IPS-NIHi7 (cell line): ENCODE measurements at regions not wholly inside any gene's neighbourhood (a gene's known extent, or its start where the extent isn't known, plus 50 kb on each side); places are given as distances from the start of the nearest gene placed in this dataset.

ENCODE experiments used
- DNase-seq: peaks from one replicate; pipeline ENCODE4 v3.0.0; 2012; ENCODE audit warnings: mixed read lengths; ENCODE audit errors: extremely low spot score

DNA sequence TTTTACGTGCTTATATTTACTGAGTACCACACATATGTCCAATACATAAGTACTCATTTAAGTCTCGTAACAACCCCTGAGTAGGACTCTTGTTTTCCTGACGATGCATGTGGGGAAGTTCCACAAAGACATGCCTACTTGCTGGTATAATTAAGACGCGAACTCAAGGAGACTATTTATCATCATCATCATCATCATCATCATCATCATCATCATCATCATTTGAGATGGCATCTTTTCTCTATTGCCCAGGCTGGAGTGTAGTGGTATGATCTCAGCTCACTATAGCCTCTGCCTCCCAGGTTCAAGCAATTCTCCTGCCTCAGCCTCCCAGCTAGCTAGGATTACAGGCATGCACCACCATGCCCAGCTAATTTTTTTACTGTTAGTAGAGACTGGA, 809.9 kb upstream of the EEF2KMT start:
- DNase-seq = no peak

DNA sequence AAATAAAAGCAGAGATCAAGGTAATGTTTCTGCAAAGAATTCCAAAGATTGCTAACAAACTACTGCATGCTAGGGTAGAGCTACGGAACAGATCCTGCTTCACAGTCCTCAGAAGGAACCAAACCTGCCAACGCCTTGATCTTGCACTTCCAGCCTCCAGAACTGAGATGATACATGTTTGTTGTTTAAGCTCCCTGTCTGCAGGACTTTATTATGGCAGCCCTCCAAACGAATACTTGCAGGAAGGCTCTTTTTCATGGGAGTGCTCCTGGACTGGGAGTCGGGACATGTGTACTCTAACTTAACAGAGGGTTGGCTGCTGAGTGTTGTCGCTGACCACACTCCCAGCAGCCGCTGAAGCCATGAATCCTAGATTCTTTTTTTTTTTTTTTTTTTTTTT, 808.8 kb upstream of the EEF2KMT start:
- DNase-seq = no peak

DNA sequence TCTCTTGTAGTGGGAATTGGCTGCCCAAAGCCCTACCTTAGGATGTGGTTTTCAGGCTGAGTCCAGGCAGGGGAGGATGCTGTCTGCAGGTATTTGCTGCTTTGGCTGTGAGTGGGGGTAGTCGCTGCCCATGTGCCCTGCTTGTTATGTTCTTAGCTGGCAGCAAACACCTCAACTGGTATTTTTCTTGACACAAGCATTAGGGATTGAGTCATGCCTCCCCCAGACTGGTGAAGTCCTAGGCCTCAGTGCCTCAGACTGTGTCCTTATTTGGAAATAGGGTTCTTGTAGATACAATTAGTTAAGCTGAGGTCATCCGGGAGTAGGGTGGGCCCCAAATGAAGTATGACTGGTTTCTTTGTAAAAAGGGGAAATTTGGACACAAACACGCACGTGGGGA, 808.3 kb upstream of the EEF2KMT start:
- DNase-seq = no peak

DNA sequence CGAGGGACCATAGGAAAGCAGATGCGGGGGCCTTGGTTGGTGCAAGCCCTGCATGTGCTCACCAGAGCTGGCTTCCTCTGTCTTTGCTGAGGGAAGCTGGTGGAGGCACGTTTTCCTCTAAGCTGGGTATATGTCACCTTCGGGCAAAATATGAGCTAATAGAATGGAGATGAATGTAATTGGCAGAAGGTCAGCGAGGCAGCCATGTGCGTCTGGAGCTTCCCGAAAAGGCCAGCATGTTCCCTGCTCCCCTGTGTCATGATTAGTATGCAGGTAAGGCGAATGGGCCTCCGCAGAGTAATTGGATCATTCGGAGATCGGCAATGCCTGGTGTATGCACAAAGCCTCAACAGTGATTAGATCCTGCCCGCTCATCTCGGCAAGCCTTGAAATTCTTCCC, 806.2 kb upstream of the EEF2KMT start:
- no peak for DNase-seq

DNA sequence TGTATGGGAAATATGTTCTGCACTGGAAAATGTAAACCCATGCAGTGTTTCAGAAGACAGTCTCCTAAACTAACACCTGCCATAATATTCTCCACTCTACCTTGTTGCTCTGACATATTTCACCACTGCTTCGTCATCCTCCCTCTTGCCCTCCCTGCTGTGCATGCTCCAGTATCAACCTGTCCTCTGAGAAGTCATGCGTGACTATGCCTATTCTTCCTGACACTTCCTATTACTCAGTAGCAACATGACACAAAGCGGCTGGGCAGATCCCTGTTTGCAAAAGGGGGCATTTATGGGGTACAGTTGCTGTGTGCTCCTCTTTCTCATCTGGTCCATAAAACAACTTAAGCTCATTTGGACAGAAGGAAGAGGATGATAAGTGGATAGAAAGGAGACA, 805.6 kb upstream of the EEF2KMT start:
- DNase-seq = no peak

DNA sequence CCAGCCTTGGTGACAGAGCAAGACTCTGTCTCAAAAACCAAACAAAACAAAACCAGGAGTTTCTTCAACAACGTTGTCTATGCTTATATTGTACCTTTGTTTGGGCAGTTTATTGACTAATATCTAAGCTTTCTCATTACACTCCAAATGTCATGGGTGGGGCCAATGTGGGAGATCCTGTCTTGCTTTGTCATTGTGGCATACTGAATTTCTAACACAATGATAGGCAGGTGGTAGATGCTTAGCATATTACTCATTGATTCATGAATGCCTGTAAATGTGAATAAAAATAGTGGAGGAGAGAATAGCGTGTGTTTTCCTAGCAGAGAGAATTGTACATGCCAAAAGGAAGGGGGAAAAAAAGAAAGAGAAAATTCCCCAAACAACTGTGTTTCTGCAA, 802.5 kb upstream of the EEF2KMT start:
- no peak for DNase-seq

DNA sequence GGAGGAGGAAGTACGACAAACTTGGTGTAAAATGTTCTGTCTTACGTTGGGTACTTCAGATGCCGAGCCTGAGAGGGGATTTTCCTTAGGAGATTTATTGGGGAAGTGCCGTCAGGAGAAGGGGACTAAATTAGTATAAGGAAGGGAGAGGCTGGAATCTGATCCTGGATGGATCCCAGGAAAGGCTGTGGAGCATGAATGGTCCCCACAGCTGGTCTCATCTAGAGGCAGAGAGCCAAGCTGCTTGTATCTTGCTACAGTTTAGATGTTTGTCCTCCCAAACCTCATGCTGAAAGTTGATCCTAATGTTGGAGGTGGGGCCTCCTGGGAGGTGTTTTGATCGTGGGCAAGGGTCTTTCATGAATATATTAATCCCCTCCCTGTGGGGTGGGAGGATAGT, 798.4 kb upstream of the EEF2KMT start:
- DNase-seq = no peak

DNA sequence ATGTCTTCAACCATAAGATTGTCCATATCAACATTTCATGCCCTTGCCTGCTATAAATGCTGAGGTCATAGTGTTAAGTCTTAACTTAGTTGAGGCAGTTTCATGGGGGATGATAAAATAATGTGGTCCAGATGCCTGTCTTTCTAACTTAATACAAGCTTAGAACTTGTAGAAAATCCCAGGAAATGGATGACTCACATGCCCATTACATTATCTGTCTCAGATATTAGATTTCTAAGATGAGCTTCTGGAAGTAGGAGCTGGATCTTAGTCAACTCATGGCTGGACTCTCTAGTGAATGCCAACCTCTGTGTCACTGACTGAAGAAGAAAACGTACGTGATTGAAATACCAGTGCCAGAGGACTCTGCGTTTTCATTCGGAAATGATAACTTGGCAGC, 797.5 kb upstream of the EEF2KMT start:
- DNase-seq = no peak

DNA sequence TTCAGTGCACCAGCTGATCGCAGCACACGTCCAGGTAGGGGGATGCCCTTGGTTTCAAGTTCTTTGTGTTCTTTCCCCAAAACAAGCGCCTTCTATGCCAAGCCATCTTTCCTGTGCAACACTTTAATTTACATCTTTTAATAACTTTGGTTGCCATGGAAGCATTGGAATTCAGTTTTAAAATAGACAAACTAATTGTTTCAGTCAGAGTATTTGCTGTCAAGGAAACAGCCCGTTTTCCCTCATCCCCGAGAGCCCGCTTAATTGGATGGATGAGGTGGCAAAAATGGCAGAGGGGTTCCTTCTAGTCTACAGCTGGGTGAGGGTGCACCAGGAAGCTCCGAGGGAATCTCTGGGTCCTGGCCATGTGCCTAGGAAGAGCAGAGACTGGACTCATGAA, 793.7 kb upstream of the EEF2KMT start:
- no peak for DNase-seq

DNA sequence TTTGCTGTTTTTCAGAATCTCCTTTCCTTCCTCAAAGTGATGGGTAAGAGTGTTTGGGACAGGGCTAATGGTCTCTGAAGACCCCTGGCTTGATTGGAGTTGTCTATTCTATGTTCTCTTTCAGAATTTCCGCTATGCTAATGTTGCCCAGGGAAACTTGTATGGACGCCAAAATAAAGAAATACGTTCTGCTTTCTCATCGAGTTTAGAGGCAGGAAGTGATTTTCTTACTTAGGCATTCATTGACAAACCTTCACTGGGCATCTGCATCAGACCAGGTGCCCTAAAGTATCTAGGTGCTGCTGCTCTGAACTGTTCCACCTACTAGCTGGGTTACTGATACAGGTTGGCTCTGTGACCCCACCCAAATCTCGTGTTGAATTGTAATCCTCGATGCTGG, 787.9 kb upstream of the EEF2KMT start:
- DNase-seq = no peak

DNA sequence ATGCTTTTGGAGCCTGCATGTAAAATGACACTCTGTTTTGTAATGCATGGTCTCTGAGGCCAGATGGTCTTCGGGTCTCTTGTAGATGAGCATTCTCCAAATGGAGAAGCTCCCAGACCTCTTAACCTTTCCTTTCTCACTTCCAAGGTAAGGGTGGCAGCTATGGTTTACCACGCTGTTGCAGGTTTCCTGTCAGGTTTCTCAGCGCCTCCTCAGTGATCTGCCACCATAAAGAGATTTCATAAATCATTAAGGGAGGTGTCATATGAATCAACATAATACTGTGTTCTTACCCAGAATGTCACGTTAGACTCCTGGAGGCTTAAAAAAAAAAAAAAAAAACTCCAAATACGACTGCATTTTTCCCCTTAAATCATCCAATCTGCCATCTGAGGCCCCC, 787.4 kb upstream of the EEF2KMT start:
- DNase-seq = no peak

DNA sequence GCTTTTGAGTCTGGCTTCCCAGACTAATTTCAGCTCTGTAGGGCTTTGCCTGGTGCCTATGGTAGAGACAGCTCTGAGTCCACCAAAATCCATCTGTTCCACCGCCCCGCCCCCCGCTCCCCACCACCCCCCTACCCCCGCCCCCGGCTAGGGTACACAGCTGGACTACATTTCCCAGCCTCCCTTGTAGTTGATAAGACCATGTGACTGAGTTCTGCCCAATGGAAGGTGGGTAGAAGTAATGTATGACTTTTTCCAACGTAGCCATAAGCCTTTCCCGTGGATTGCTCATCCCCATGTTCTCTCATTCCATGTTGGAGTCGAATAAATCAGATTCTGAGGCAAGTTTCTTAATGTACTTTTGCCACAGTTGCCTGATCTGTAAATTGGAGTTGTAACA, 786.7 kb upstream of the EEF2KMT start:
- DNase-seq = no peak

DNA sequence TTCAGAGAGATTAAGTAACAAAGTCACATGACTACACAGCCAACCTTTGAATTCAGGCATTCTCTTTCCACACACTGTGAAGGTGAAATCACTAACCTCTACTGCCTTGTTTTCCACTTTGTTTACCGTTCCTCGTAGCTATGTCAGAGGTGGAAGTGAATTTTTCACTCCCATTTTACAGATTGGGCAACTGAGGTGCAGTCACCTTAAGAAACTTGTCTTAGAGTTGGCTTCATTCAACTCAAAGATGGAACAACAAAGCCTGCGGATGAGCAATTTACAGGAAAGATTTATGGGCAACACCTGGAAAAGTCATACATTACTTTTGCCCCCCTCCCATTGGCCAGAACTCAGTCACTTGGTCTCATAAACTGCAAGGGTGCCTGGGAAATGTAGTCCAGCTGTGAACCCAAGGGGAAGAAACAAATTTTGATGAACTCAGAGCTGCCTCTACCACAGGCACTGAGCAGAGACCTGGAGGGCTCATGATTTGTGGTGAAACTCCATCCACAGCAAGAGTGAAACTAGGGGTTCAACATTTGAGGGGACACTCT, 784.6 kb upstream of the EEF2KMT start:
- DNase-seq = no peak

DNA sequence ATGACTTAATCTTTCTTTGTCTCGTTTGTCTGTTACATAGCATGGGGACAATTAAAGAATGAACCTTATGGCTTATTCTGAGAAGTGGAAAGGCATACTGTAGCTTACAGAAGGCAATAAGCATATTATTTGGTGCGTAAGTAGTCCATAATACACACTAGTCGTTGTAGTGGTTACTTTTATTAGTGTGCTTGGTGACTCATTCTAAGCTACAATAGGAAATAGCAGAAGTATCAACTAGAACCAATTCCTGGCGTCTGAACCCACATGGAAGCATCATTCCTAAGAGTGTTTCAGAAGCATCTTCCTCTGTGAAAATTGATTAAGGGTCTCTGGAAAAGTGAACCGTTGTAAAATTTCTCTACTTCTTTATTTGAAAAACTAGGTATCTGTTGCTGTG, 777.8 kb upstream of the EEF2KMT start:
- DNase-seq = no peak

DNA sequence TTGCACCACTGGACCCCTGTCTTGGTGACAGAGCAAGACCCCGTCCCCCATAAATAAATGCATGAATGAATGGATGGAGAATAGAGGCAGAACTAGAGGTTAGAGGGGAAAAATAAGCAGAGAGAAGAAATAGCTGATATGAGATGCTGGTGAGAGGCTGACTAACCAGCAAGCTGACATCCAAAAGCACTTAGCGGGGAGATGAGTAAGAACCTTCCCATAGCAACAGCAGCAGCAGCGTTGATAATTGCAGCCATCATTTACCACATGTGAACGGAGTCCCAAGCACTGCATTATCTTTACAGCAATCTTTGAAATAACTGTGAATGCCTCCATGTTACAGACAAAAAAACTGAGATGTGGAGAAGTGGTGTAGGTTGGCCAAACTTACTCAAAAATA, 777.3 kb upstream of the EEF2KMT start:
- DNase-seq = no peak

DNA sequence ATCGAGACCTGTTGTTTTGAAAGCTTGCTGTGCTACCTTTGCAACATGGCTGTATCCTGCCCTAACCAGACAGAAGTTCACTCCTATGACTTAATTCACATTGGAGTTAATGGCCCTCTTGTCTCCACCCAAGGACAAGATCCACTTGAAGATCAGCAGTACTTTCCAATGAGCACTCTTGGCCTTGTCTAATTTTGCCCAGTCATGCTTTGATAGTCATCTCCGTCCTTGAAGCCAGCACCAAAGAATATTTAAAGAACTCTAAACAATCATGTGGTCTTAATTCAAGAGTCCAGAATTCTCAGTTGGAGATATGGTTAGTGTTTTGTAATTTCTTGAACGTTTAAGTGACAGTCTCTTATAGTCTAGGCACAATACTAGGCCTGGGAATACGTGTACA, 775.6 kb upstream of the EEF2KMT start:
- no peak for DNase-seq

DNA sequence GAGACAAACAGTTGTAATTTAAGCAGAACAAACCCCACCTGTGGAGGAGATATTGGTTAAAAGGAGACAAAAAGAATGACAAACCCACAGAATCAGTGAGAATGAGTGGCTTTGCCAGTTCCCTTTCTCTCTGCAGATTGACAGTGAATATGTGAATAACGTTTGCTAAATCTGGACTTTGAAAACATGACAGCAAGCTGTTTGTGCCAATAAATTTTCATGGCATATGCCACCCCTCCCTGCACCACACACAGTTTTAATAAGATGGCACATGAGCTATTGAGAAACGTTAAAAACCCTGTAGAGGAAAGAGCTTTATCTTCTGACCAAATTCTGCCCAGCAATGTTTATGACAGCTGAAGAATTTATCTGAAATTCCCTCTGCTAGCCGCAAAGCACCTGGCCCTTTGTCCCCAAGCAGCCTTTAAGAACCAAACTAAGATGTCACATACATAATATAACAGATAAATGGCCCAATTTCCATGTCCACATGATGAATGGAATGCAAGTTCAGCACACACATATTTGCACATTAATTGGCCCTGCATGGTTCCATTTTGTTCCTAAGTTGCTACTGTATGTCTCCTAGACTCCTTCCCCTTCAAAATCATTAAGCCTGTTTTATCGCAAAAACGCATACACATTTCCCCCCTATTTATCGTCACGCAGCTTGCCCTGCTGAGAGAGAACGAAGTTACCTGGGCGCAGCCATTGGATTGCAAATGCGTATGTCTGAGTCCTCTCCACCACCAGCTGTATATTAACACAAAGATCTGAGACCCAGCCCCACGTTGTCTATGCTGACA, 773.5 kb upstream of the EEF2KMT start:
- DNase-seq = no peak

DNA sequence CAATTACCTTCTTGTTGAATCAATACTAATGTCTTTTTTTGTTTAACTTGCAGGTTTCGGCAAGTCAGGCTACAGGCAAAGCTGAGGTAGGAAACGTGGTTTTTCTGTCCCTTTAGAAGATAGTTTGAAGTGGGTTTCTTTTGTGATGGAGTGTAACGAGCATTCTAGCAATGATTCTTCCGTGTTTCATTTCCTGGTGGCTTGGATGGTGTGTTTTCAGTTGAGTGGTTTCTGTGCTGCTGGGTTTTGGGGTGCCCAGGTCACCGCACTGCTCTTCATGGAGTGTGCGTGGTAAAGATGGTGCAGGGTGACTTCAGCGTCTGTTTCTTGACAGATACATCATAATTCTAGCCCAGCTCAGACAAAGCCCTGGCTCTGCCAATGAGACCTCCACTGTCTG, 769.7 kb upstream of the EEF2KMT start:
- DNase-seq = no peak

DNA sequence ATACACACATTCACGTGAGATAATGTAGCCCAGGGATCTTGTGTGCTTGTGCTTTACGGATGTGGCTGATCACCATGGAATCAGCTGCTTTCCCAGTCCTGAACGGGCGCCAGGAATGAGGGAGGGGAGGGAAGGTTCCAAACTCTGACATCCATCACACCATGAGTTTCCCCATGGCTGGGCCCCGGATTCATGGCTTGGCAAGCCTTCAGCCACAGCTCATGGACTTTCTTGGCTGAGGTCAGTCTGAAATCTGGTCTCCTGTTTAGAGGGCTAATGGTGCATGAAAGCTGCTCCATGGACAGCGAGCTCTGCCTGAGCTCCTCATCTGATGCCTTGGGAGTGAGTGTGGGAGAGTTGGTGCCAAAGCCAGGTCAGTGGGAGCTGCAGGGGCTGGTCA, 767.6 kb upstream of the EEF2KMT start:
- DNase-seq = no peak

DNA sequence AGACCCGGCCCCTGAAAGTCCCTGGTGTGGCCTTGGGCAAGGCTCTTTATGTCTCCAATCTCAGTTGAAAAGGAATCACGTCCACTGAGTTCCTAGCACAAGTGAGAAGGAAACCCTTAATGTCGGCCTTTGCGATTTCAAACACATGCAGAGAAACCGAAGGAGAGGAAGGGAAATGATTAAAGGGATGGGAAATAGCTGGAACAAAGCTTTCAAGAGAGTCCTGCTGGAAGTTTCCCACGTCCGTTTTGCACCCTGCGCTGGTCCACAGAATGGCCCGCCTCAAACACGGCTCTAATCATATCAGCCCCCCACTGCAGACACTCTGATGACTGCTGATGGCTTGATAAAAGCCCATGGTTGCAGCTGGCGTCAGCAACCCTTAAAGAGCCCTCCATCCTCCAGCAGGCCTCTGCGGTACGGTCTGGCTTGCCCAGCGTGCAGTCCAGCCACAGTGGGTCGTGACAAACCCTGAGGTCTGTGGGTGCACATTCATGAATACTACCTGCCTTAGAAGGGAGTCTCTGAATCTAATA, 765.5 kb upstream of the EEF2KMT start:
- no peak for DNase-seq

DNA sequence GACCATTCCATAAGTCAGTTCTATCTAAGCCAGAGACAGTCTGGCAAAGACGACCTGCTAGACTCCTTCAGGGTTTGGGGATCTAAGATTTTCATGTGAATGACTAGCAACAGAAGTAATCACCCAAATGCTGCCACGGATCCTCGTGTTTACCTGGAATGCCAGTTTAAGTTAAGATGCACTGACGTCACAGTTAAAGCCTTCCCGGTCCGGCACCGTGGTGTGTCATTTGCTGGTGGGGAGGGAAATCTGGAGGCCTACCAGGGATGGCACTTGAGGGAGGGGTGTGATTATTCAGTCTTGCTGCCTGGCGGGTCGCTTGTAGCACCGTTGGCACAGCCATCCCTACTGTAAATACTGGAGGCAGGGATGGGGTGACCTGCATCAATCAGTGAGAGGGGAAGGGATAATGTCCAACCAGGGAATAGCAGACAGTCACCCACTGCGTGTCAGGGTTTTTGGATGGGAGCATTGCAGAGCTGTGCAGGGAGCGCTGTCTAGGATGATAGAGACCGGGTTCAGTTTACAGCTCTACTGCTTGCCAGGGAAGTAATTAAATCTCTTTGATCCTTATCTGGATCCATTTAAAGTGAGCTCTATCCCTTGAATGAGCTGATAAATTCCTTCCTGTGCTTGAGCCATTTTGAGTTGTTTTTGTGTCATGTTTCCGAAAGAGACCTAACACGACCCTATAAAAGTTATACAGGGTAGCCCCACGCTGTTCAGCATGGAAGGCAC, 764.7 kb upstream of the EEF2KMT start:
- DNase-seq = no peak

DNA sequence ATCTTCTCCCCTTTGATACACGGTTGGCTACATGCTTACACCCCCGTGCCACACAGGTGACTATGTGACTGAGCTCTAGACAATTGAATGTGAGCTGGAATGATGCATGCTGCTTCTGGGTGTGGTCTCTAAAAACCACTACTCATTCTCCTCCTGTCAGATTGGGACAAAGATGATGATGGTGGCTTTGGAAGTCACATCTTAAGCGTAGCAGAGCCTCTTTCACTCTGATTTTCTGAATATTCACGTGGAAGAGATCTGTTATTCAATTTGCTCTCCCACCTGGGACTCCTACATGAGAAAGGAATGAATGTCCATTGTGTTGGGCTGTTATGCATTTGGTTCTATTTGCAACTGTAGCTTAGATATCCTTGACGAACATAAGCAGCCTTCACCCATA, 763.6 kb upstream of the EEF2KMT start:
- DNase-seq = no peak

DNA sequence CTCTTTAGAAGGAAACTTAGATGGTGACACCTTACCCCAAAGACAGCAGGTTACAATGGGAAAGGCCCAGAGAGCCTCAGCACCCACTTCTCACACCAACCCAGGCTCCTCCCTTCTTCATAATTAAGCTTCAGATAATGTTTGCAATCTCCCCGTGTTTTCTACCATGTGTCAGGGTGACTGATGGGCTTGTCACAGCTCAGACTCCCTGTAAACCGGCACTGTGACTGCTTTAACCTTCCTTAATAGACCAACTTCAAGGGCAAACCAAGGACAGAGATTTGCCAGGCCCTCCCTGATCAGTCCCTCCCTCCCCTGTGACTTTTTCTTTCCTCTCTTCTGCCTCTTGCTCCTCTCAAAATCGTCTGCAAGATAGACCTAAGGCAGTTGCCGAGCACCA, 760.6 kb upstream of the EEF2KMT start:
- no peak for DNase-seq
